ENCODE measurements at regions not wholly inside any gene's neighbourhood (a gene's known extent, or its start where the extent isn't known, plus 50 kb on each side); places are given as distances from the start of the nearest gene placed in this dataset.

- no peak for DNase-seq
These were observed 135.2 kb upstream of the COL11A1 start for GRCh38 chr1:103243481-103243880.

GRCh38 chr1:103239034-103239433, 130.7 kb upstream of the COL11A1 start:
- no peaks in the 10 kb centered on the region for H3K4me1 ChIP-seq (ENCODE audit: low read length)
- no peak overlapping the region for H3K4me3 ChIP-seq (ENCODE audit: low read length)
- H3K9me2 ChIP-seq (replicated peaks; ENCODE audit: insufficient read depth, low read length): no peaks in the 10 kb centered on the region
- no peaks in the 10 kb centered on the region for H4K20me1 ChIP-seq (ENCODE audit: insufficient read depth, low read depth, low read length)
- H3K36me3 ChIP-seq (ENCODE audit: insufficient read depth, low read length): no peaks in the 10 kb centered on the region
- H3K9ac ChIP-seq (ENCODE audit: low read length): no peak overlapping the region
- no peaks in the 10 kb centered on the region for H3K27me3 ChIP-seq (ENCODE audit: low read length)
- DNase-seq: no peak
- no peak overlapping the region for H3K4me2 ChIP-seq (ENCODE audit: low read depth, low read length, poor library complexity, severe bottlenecking)
- H2AFZ ChIP-seq (ENCODE audit: low read length): no peak overlapping the region
- no peaks in the 10 kb centered on the region for H3K9me3 ChIP-seq (ENCODE audit: low read length)
- H3K27ac ChIP-seq (ENCODE audit: low read length): no peak overlapping the region
- H3K79me2 ChIP-seq (ENCODE audit: low read length): no peaks in the 10 kb centered on the region

More at GRCh38 chr1:103243481-103243880, 135.2 kb upstream of the COL11A1 start:
- peaks cover 4% of the 10 kb centered on the region for H3K9me3 ChIP-seq (ENCODE audit: low read length)
- H3K4me2 ChIP-seq (ENCODE audit: low read depth, low read length, poor library complexity, severe bottlenecking): no peak overlapping the region
- no peak overlapping the region for H3K27ac ChIP-seq (ENCODE audit: low read length)
- no peak overlapping the region for H3K4me3 ChIP-seq (ENCODE audit: low read length)
- H3K36me3 ChIP-seq (ENCODE audit: insufficient read depth, low read length): no peaks in the 10 kb centered on the region
- 0 out of 2 replicates have a peak, but pooled peaks cover 3% of the 10 kb centered on the region for H3K9me2 ChIP-seq (replicated peaks; ENCODE audit: insufficient read depth, low read length)
- no peaks in the 10 kb centered on the region for H3K79me2 ChIP-seq (ENCODE audit: low read length)
- no peaks in the 10 kb centered on the region for H4K20me1 ChIP-seq (ENCODE audit: insufficient read depth, low read depth, low read length)
- H3K27me3 ChIP-seq (ENCODE audit: low read length): no peaks in the 10 kb centered on the region
- no peak overlapping the region for H3K9ac ChIP-seq (ENCODE audit: low read length)
- H2AFZ ChIP-seq (ENCODE audit: low read length): no peak overlapping the region
- H3K4me1 ChIP-seq (ENCODE audit: low read length): no peaks in the 10 kb centered on the region

GRCh38 chr1:103230061-103230460, 121.7 kb upstream of the COL11A1 start:
- H3K36me3 ChIP-seq (ENCODE audit: insufficient read depth, low read length): no peaks in the 10 kb centered on the region
- H3K4me1 ChIP-seq (ENCODE audit: low read length): no peaks in the 10 kb centered on the region
- H3K79me2 ChIP-seq (ENCODE audit: low read length): no peaks in the 10 kb centered on the region
- no peaks in the 10 kb centered on the region for H4K20me1 ChIP-seq (ENCODE audit: insufficient read depth, low read depth, low read length)
- DNase-seq: no peak
- H3K27ac ChIP-seq (ENCODE audit: low read length): no peak overlapping the region
- H3K9me2 ChIP-seq (replicated peaks; ENCODE audit: insufficient read depth, low read length): no peaks in the 10 kb centered on the region
- H3K4me3 ChIP-seq (ENCODE audit: low read length): no peak overlapping the region
- H3K9ac ChIP-seq (ENCODE audit: low read length): no peak overlapping the region
- H3K9me3 ChIP-seq (ENCODE audit: low read length): no peaks in the 10 kb centered on the region; the same call in 1 of the 2 replicates
- H2AFZ ChIP-seq (ENCODE audit: low read length): no peak overlapping the region
- H3K27me3 ChIP-seq (ENCODE audit: low read length): no peaks in the 10 kb centered on the region
- H3K4me2 ChIP-seq (ENCODE audit: low read depth, low read length, poor library complexity, severe bottlenecking): no peak overlapping the region

GRCh38 chr1:103220631-103221041, 112.3 kb upstream of the COL11A1 start:
- H3K4me3 ChIP-seq (ENCODE audit: low read length): no peak overlapping the region
- H3K27ac ChIP-seq (ENCODE audit: low read length): no peak overlapping the region
- H3K9ac ChIP-seq (ENCODE audit: low read length): no peak overlapping the region
- no peaks in the 10 kb centered on the region for H3K4me1 ChIP-seq (ENCODE audit: low read length)
- no peaks in the 10 kb centered on the region for H3K36me3 ChIP-seq (ENCODE audit: insufficient read depth, low read length)
- no peaks in the 10 kb centered on the region for H3K27me3 ChIP-seq (ENCODE audit: low read length)
- no peak overlapping the region for H2AFZ ChIP-seq (ENCODE audit: low read length)
- no peaks in the 10 kb centered on the region for H4K20me1 ChIP-seq (ENCODE audit: insufficient read depth, low read depth, low read length)
- no peaks in the 10 kb centered on the region for H3K79me2 ChIP-seq (ENCODE audit: low read length)
- no peaks in the 10 kb centered on the region for H3K9me2 ChIP-seq (replicated peaks; ENCODE audit: insufficient read depth, low read length)
- no peak for DNase-seq
- H3K9me3 ChIP-seq (ENCODE audit: low read length): no peaks in the 10 kb centered on the region
- no peak overlapping the region for H3K4me2 ChIP-seq (ENCODE audit: low read depth, low read length, poor library complexity, severe bottlenecking)

GRCh38 chr1:103218821-103219220, 110.5 kb upstream of the COL11A1 start:
- no peak overlapping the region for H2AFZ ChIP-seq (ENCODE audit: low read length)
- H4K20me1 ChIP-seq (ENCODE audit: insufficient read depth, low read depth, low read length): no peaks in the 10 kb centered on the region
- H3K79me2 ChIP-seq (ENCODE audit: low read length): no peaks in the 10 kb centered on the region
- H3K27ac ChIP-seq (ENCODE audit: low read length): no peak overlapping the region
- no peak overlapping the region for H3K9ac ChIP-seq (ENCODE audit: low read length)
- H3K9me2 ChIP-seq (replicated peaks; ENCODE audit: insufficient read depth, low read length): no peaks in the 10 kb centered on the region
- no peaks in the 10 kb centered on the region for H3K4me1 ChIP-seq (ENCODE audit: low read length)
- no peaks in the 10 kb centered on the region for H3K36me3 ChIP-seq (ENCODE audit: insufficient read depth, low read length)
- no peak for DNase-seq
- no peak overlapping the region for H3K4me2 ChIP-seq (ENCODE audit: low read depth, low read length, poor library complexity, severe bottlenecking)
- no peak overlapping the region for H3K4me3 ChIP-seq (ENCODE audit: low read length)
- no peaks in the 10 kb centered on the region for H3K27me3 ChIP-seq (ENCODE audit: low read length)
- H3K9me3 ChIP-seq (ENCODE audit: low read length): no peaks in the 10 kb centered on the region

GRCh38 chr1:103218369-103218768, 110.0 kb upstream of the COL11A1 start:
- no peaks in the 10 kb centered on the region for H3K9me3 ChIP-seq (ENCODE audit: low read length)
- no peak overlapping the region for H3K9ac ChIP-seq (ENCODE audit: low read length)
- no peaks in the 10 kb centered on the region for H3K79me2 ChIP-seq (ENCODE audit: low read length)
- no peaks in the 10 kb centered on the region for H3K4me1 ChIP-seq (ENCODE audit: low read length)
- H3K27me3 ChIP-seq (ENCODE audit: low read length): no peaks in the 10 kb centered on the region
- no peak overlapping the region for H3K27ac ChIP-seq (ENCODE audit: low read length)
- H3K4me2 ChIP-seq (ENCODE audit: low read depth, low read length, poor library complexity, severe bottlenecking): no peak overlapping the region
- no peak for DNase-seq
- no peaks in the 10 kb centered on the region for H4K20me1 ChIP-seq (ENCODE audit: insufficient read depth, low read depth, low read length)
- no peaks in the 10 kb centered on the region for H3K36me3 ChIP-seq (ENCODE audit: insufficient read depth, low read length)
- no peaks in the 10 kb centered on the region for H3K9me2 ChIP-seq (replicated peaks; ENCODE audit: insufficient read depth, low read length)
- no peak overlapping the region for H3K4me3 ChIP-seq (ENCODE audit: low read length)
- H2AFZ ChIP-seq (ENCODE audit: low read length): no peak overlapping the region

GRCh38 chr1:103211073-103211472, 102.8 kb upstream of the COL11A1 start:
- Histone ChIP-seq H3K4me3 (ENCODE audit: low read length) (no peak overlapping the region), H3K4me2 (ENCODE audit: low read depth, low read length, poor library complexity, severe bottlenecking) (no peak overlapping the region), H2AFZ (ENCODE audit: low read length) (no peak overlapping the region), H3K9me2 (replicated peaks; ENCODE audit: insufficient read depth, low read length) (no peaks in the 10 kb centered on the region), H3K27me3 (ENCODE audit: low read length) (no peaks in the 10 kb centered on the region), H3K36me3 (ENCODE audit: insufficient read depth, low read length) (no peaks in the 10 kb centered on the region), H3K79me2 (ENCODE audit: low read length) (no peaks in the 10 kb centered on the region), H4K20me1 (ENCODE audit: insufficient read depth, low read depth, low read length) (no peaks in the 10 kb centered on the region), H3K27ac (ENCODE audit: low read length) (no peak overlapping the region), H3K9ac (ENCODE audit: low read length) (no peak overlapping the region), H3K4me1 (ENCODE audit: low read length) (no peaks in the 10 kb centered on the region), H3K9me3 (ENCODE audit: low read length) (no peaks in the 10 kb centered on the region; the same call in 1 of the 2 replicates)
- no peak for DNase-seq

- Histone ChIP-seq H3K4me1 (ENCODE audit: low read length) (no peaks in the 10 kb centered on the region), H2AFZ (ENCODE audit: low read length) (no peak overlapping the region), H4K20me1 (ENCODE audit: insufficient read depth, low read depth, low read length) (no peaks in the 10 kb centered on the region), H3K9me2 (replicated peaks; ENCODE audit: insufficient read depth, low read length) (no peaks in the 10 kb centered on the region), H3K36me3 (ENCODE audit: insufficient read depth, low read length) (no peaks in the 10 kb centered on the region), H3K79me2 (ENCODE audit: low read length) (no peaks in the 10 kb centered on the region), H3K27me3 (ENCODE audit: low read length) (no peaks in the 10 kb centered on the region), H3K27ac (ENCODE audit: low read length) (no peak overlapping the region), H3K4me3 (ENCODE audit: low read length) (no peak overlapping the region), H3K9me3 (ENCODE audit: low read length) (no peaks in the 10 kb centered on the region; the same call in 1 of the 2 replicates), H3K9ac (ENCODE audit: low read length) (no peak overlapping the region), H3K4me2 (ENCODE audit: low read depth, low read length, poor library complexity, severe bottlenecking) (no peak overlapping the region)
- no peak for DNase-seq
These were observed 100.5 kb upstream of the COL11A1 start for GRCh38 chr1:103208844-103209243.

DNA sequence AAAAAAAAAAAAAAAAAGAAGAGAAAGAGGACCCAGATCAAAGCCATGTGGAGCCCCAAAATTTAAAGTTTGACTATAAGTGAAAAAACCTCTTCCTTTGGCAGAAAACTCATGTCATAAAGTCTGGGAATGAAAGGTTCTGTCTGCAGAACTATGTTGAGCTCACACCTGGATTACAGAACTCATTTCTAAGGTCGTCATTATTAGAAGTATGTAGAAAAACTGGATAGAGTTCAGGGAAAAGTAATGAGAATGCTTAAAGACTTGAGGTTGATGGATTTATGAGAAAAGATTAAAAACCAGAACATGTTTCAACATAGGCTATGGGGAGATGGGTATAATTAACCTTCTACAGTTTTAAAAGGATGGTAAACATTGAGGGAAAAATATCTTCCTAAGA, 90.7 kb upstream of the COL11A1 start:
- Histone ChIP-seq H3K4me2 (ENCODE audit: low read depth, low read length, poor library complexity, severe bottlenecking) (no peak overlapping the region), H4K20me1 (ENCODE audit: insufficient read depth, low read depth, low read length) (no peaks in the 10 kb centered on the region), H2AFZ (ENCODE audit: low read length) (no peak overlapping the region), H3K27me3 (ENCODE audit: low read length) (no peaks in the 10 kb centered on the region), H3K4me3 (ENCODE audit: low read length) (no peak overlapping the region), H3K27ac (ENCODE audit: low read length) (no peak overlapping the region), H3K9ac (ENCODE audit: low read length) (no peak overlapping the region), H3K9me3 (ENCODE audit: low read length) (peaks cover 3% of the 10 kb centered on the region; the same call in 1 of the 2 replicates), H3K79me2 (ENCODE audit: low read length) (no peaks in the 10 kb centered on the region), H3K4me1 (ENCODE audit: low read length) (no peaks in the 10 kb centered on the region), H3K9me2 (replicated peaks; ENCODE audit: insufficient read depth, low read length) (no peaks in the 10 kb centered on the region), H3K36me3 (ENCODE audit: insufficient read depth, low read length) (no peaks in the 10 kb centered on the region)
- no peak for DNase-seq

Measured in Karpas-422 (cell line).